RPMI7951 (cell line): ENCODE measurements at regions not wholly inside any gene's neighbourhood (a gene's known extent, or its start where the extent isn't known, plus 50 kb on each side); places are given as distances from the start of the nearest gene placed in this dataset.
A peak's percentile ranks its signal among the peaks of the same experiment; 100 is the strongest.
"Not testable (repeated sequence)": the region's sequence is repeated elsewhere in the genome, so short reads cannot be mapped to it uniquely, and the experiment has no call there.

Experiments used
- DNase-seq: peaks from one replicate; pipeline ENCODE4 v3.0.0-alpha.2; 2012; ENCODE audit warnings: low read depth

- not testable (repeated sequence) for DNase-seq
Measured at GRCh38 chr4:45248106-45248505, 521.8 kb upstream of the GNPDA2 start.

- DNase-seq: no peak
Measured at GRCh38 chr4:45241976-45242375, 515.6 kb upstream of the GNPDA2 start.

GRCh38 chr4:45229206-45229605, 502.9 kb upstream of the GNPDA2 start:
- DNase-seq: no peak

DNA sequence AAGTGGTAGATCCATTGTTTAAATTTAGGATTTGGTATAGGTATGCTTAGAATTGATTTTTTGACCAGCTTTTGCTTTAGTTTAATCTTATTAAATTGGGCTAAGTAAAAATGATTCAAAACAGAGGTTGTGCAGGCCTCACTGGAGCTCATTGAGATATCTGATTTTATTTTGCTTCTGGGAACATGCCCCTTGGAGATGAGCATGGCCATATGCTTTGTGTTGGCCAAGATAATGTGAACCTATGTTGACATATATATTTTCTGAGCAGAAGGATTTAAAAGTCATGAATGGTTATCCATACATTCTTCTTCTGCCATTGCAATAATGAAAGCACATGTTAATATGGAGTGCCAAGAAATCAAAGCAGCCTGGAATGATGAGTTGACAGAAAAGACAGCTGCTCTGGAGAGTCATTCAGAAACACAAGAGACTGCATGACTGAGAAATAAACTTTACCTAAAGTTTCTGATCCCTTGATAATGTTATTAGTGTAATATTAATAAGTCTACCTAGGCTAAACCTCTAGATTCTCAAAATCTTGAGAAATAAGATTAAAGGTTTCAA, 489.7 kb upstream of the GNPDA2 start:
- no peak for DNase-seq

DNA sequence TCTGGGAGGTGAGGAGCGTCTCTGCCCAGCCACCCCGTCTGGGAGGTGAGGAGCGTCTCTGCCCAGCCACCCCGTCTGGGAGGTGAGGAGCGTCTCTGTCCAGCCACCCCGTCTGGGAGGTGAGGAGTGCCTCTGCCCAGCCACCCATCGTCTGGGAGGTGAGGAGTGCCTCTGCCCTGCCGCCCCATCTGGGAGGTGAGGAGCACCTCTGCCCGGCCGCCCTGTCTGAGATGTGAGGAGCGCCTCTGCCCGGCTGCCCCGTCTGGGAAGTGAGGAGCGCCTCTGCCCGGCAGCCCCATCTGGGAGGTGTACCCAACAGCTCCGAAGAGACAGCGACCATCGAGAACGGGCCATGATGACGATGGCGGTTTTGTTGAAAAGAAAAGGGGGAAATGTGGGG, 482.1 kb upstream of the GNPDA2 start:
- not testable (repeated sequence) for DNase-seq

GRCh38 chr4:45207864-45208331, 481.5 kb upstream of the GNPDA2 start:
- DNase-seq: not testable (repeated sequence)

DNA sequence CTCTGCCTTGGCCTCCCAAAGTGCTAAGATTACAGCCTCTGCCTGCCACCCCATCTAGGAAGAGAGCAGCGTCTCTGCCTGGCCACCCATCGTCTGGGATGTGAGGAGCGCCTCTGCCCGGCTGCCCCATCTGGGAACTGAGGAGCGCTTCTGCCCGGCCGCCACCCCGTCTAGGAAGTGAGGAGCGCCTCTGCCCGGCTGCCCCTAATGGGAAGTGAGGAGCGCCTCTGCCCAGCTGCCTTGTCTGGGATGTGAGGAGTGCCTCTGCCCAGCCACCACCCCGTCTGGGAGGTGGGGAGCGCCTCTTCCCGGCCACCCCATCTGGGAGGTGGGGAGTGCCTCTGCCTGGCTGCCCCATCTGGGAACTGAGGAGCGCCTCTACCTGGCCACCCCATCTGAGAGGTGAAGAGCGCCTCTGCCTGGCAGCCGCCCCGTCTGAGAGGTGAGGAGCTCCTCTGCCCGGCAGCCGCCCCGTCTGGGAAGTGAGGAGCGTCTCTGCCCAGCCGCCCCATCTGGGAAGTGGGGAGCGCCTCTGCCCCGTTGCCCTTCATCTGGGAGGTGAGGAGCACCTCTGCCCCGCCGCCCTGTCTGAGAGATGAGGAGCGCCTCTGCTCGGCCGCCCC, 481.0 kb upstream of the GNPDA2 start:
- not testable (repeated sequence) for DNase-seq

DNA sequence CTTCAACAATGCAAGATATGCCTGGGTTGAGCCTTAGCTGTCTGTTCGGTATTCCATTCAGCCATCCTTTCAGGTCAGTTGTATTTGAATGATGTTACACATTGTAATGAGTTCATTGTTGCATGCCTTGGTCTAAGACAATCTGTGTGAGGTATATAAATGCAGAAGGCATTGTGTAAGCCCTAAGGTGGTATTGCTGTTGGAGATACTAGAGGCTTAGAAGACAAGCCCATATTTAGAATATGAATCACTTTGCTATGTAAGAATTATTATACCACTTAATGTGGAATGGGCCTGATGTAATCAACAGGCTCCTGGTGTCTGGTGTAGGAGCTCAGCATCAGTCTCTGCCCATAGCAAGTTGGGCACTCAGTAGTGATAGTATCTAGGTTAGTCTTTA, 473.4 kb upstream of the GNPDA2 start:
- no peak for DNase-seq

DNA sequence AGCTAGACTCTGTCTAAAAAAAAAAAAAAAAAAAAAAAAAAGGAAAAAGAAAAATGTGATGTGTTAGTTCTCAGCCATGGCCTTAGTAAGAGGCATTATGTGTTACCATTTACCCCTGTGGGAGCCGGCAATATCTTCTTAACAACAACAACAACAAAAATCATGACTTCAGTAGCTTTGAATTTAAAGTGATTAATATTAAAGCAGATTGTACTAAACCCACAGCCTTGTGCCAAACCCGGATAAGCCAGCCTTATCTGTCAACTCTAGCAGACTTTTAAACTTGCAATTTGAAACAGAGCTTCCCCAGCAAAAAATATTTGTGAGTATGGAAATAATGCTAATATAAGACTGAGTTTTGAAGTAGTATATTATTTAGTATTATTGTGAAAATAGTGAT, 462.1 kb upstream of the GNPDA2 start:
- no peak for DNase-seq

GRCh38 chr4:45186249-45186648, 459.9 kb upstream of the GNPDA2 start:
- DNase-seq: no peak

- DNase-seq: no peak
Measured at GRCh38 chr4:45183905-45184304, 457.5 kb upstream of the GNPDA2 start.

DNA sequence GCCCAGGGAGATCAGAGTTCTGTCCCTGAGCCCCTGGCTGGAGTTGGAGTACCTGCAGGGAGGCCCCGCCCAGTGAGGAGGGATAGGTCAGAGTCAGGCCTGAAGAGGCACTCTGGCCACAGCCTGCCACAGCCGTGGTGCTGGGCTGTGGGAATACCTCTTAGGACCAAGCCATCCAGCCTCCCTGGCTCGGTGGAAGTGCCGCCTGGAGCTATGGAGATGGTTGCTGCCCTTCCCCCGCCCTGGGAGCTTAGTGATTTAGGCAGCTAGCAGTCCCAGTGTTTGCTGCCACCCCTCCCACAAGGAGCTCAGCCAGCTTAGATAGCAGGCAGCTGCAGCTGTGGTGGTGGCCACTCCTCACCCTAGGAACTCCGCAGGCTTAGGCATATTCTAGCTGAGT, 446.3 kb upstream of the GNPDA2 start:
- no peak for DNase-seq

- DNase-seq: no peak
Measured at GRCh38 chr4:45160951-45161350, 434.6 kb upstream of the GNPDA2 start.

DNA sequence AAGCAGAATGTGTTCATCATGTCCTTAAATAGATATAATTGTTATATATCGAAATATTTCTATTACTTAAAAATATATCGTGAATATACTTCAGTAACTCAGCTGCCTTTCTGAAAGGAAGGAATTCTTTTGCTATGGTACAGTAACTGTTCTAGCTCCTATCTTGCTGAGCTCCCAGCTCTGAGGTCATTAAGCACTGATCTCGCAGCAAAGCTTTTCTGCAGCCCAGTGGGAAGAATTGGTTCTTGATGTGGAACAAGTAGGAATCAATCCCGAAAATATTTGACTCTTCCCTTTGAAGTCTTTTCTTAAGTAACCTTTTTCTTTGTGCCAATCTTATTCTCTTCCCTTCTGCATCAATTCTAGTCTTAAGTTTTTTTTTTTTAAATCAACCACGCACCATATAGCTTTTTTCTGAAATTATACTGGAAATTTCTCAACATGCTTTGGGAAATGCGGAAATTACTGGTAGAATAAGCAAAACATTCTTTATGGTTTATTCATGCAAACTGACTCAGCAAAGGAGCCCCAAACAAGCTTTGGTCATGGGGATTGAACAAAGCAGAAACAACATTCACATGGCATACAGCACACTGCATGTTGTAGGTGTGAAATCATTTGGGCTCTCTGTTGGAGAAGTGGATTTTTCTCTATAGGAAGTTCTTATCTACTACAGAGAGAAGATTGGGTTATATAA, 428.9 kb upstream of the GNPDA2 start:
- DNase-seq: no peak

DNA sequence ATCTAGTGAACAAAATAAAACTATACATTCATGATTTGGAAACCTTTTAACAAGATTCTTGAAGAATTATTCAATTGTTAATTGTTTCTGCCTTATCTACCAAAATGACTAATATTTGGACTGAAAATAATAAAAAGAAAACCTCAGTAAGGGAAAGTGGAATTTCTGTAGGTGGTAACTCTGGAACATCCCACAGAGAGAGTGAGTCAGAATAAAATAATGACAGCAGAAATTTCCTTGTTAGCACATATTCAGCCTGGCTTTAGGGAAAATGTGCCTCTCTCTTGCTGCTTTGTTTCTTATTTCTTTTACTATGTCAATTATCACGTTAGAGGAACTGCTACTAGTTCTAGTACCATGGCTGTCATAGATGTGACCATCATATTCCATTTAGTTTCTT, 421.5 kb upstream of the GNPDA2 start:
- DNase-seq: no peak

- no peak for DNase-seq
Measured at GRCh38 chr4:45131020-45131419, 404.7 kb upstream of the GNPDA2 start.

- DNase-seq: no peak
Measured at GRCh38 chr4:45122406-45122805, 396.1 kb upstream of the GNPDA2 start.

DNA sequence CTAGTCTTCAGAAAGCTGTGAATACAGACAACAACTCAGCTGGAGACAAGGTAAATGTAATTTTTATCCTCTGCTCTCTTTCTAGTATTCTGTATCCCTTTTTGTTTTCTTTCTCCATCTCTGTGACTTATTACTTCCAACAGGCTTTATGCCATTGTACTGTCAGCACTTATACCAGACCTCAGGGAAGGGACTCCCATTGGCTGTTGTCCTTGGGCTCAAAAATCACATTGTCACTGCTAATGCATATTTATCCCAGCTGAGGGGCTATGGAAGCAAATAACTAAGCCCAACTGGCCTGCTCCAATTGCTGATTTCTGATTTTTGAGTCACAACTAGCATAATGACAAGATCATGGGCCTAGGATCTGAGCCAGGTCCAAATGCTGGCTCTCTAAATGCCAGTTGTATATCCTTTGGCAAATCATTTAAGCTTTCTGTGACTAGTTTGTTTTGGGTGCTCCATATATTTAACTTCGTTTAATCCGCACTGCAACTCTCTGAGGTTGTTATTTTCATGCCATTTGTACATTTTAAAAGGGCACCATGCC, 395.1 kb upstream of the GNPDA2 start:
- DNase-seq: no peak

- DNase-seq: no peak
Measured at GRCh38 chr4:45120163-45120562, 393.8 kb upstream of the GNPDA2 start.

- DNase-seq: no peak
Measured at GRCh38 chr4:45119376-45119775, 393.0 kb upstream of the GNPDA2 start.

DNA sequence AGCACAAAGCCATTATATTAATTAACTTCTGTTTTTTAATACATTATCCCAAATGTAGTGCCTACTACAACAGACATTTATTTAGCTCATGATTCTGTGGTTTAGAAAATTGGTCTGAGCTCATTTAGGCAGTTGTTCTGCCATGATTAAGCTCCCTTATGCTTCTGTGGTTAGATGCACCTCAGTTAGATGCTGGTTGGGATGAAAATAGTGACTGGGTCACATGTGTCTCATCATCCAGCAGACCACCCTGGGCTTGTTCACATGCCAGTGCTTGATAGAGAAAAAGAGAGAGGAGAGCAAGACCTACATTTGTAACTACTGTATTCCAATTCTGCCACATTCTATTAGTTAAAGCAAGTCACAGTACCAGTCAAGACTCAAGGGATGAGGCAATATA, 376.4 kb upstream of the GNPDA2 start:
- no peak for DNase-seq

DNA sequence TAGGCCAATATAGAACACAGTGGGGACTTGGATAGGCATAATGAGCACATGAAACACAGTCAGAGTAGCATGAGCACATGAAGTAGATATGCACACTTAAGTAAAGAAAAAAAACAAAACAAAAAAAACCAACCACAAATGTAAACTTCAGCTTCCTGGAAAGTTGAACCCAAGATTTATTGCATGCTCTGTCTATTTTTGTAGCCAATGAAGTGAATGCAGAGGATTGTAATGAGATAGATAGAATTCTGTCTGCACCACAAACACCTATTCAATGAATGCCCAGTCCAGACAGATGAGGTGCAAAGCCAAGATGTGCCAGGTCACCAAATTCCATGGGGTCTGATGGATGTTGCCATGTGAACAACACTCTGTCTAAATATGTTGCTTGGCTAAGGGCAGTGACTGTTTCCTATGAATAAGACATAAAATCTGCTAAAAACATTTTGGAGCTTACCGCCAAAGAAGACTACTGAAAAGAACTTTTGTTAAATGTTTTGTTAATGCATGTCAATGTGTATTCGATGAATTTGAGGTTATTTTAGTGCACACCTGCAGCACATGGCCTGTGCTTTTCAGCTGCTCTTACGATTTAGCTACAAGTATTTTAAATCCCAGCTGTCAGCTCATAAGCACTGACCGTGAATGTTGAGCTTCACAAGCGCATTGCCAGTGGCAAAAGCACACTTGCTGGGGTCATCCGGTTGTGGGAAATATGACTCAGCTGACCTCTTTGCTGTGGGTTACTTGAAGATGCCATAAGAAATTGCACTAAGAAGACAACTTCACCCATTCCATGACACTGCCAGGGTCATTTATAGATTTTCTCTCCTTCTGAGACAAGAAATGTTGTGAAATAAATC, 374.8 kb upstream of the GNPDA2 start:
- DNase-seq: peak; percentile 13
